Activated naive CD4-positive, alpha-beta T cell treated with anti-CD3 and anti-CD28 coated beads, Interleukin-2, amount 10 ng/mL, durations not matched to agents 7 days and 5 days (primary cell): ENCODE measurements at regions not wholly inside any gene's neighbourhood (a gene's known extent, or its start where the extent isn't known, plus 50 kb on each side); places are given as distances from the start of the nearest gene placed in this dataset.

Experiments used
- CTCF ChIA-PET: fragments of 350-600 bp; sonication (Branson Sonifier 250); formaldehyde crosslinking; loops from one replicate; lab custom pipeline; 2021; ENCODE audit warnings: antibody characterized with exemption; lab: Charles Lee
- DNase-seq: peaks from one replicate; pipeline ENCODE4 v3.0.0-alpha.2; 2020
- H3K27ac Mint-ChIP-seq: one replicate; pipeline ENCODE4 v1.8.0; 2021; ENCODE audit warnings: mild to moderate bottlenecking, moderate library complexity, mixed read lengths
- H3K27me3 Mint-ChIP-seq: one replicate; pipeline ENCODE4 v1.8.0; 2021; ENCODE audit warnings: mild to moderate bottlenecking, mixed read lengths
- H3K36me3 Mint-ChIP-seq: one replicate; pipeline ENCODE4 v1.8.0; 2021; ENCODE audit warnings: mixed read lengths
- H3K4me1 Mint-ChIP-seq: one replicate; pipeline ENCODE4 v1.8.0; 2021; ENCODE audit warnings: mixed read lengths
- H3K4me3 Mint-ChIP-seq: one replicate; pipeline ENCODE4 v1.8.0; 2021; ENCODE audit warnings: mild to moderate bottlenecking, moderate library complexity, mixed read lengths
- H3K9me3 Mint-ChIP-seq: one replicate; pipeline ENCODE4 v1.8.0; 2021; ENCODE audit warnings: mixed read lengths

GRCh38 chr2:125490308-125490707, 1165.7 kb upstream of the GYPC start:
- DNase-seq = no peak
- no peak overlapping the region for H3K4me3 Mint-ChIP-seq
- no peaks in the 10 kb centered on the region for H3K4me1 Mint-ChIP-seq
- H3K27me3 Mint-ChIP-seq = no peaks in the 10 kb centered on the region
- H3K27ac Mint-ChIP-seq = no peak overlapping the region
- H3K36me3 Mint-ChIP-seq = no peaks in the 10 kb centered on the region
- CTCF ChIA-PET = no interaction called here
- peaks cover 10% of the 10 kb centered on the region for H3K9me3 Mint-ChIP-seq

DNA sequence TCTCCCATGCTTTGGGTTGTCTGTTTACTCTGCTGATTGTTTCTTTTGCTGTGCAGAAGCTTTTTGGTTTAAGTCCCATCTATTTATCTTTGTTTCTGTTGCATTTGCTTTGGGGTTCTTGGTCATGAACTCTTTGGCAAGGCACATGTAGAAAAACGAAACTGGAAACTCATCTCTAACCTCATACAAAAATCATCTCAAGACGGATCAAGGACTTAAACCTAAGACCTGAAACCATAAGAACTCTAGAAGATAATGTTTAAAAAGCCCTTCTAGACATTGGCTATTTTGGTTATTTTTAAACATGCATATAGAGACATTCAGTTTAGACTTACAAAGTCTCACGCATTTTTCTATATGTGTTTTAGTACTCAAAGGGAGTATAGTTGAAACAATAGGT, 1164.3 kb upstream of the GYPC start:
- Mint-ChIP-seq H3K27me3 (no peaks in the 10 kb centered on the region), H3K4me3 (no peak overlapping the region), H3K27ac (no peak overlapping the region), H3K4me1 (no peaks in the 10 kb centered on the region), H3K36me3 (no peaks in the 10 kb centered on the region), H3K9me3 (peaks cover 10% of the 10 kb centered on the region)
- CTCF ChIA-PET = no interaction called here
- no peak for DNase-seq

GRCh38 chr2:125512313-125512712, 1143.6 kb upstream of the GYPC start:
- Mint-ChIP-seq H3K4me3 (no peak overlapping the region), H3K27ac (no peak overlapping the region), H3K4me1 (no peaks in the 10 kb centered on the region), H3K36me3 (no peaks in the 10 kb centered on the region), H3K27me3 (no peaks in the 10 kb centered on the region), H3K9me3 (peaks cover 8% of the 10 kb centered on the region)
- DNase-seq = no peak
- CTCF ChIA-PET = interaction anchor here (1.0 kb wide), 1 partner anchor 23 kb away, joined by 3 read pairs; no protein-coding TSS in a partner anchor

DNA sequence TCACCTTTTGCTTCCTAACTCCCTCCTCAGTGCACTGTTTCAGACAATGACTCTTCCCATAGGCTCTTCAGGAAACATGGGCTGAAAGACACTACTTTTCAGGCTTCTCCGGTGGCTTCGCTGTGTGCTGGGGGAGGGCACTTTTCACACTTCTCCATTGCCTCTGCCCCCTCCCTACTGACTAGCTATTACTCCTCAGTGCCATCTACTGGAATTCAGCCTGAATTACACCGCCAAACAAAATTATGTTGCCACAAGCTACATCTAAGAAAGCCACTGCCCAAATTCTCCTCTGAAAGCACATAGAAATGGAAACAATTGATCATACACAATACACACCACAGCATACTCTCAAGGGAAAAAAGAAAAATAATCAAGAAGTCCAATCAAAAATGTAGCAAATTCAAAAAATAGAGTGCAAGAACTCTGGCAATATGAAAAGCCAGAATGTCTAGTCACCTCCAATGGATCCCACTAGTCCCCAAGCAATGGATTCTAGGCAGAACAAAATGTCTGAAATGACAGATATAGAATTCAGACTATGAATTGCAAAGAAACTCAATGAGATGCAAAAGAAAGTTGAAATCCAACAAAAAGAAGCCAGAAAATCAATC, 1139.4 kb upstream of the GYPC start:
- peaks cover 10% of the 10 kb centered on the region for H3K9me3 Mint-ChIP-seq
- no peak overlapping the region for H3K27ac Mint-ChIP-seq
- no peaks in the 10 kb centered on the region for H3K36me3 Mint-ChIP-seq
- no peak overlapping the region for H3K4me3 Mint-ChIP-seq
- H3K27me3 Mint-ChIP-seq = no peaks in the 10 kb centered on the region
- CTCF ChIA-PET = interaction anchor here (1.4 kb wide), 1 partner anchor 14 kb away, joined by 4 read pairs; no protein-coding TSS in a partner anchor
- no peaks in the 10 kb centered on the region for H3K4me1 Mint-ChIP-seq
- DNase-seq = no peak

DNA sequence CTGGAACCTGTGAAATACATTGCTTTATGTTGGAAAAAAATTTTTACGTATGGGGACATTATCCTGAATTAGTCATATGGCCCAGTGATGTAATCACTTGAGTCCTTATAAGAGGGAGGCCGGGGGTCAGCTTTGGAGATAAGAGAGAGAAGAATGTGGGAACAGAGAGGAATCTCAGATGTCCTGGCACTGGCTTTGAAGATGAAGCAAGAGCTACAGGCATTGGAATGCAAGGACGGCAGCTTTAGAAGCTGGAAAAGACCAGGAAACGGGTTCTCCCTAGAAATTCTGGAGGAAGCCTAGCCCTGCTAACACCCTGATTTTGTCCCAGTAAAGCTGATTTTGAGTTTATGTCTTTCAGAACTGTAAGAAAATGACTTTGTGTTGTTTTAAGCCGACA, 1129.9 kb upstream of the GYPC start:
- H3K27ac Mint-ChIP-seq = no peak overlapping the region
- H3K4me1 Mint-ChIP-seq = no peaks in the 10 kb centered on the region
- no peaks in the 10 kb centered on the region for H3K36me3 Mint-ChIP-seq
- no peaks in the 10 kb centered on the region for H3K27me3 Mint-ChIP-seq
- DNase-seq = no peak
- no peak overlapping the region for H3K4me3 Mint-ChIP-seq
- CTCF ChIA-PET = no interaction called here
- peaks cover 4% of the 10 kb centered on the region for H3K9me3 Mint-ChIP-seq

DNA sequence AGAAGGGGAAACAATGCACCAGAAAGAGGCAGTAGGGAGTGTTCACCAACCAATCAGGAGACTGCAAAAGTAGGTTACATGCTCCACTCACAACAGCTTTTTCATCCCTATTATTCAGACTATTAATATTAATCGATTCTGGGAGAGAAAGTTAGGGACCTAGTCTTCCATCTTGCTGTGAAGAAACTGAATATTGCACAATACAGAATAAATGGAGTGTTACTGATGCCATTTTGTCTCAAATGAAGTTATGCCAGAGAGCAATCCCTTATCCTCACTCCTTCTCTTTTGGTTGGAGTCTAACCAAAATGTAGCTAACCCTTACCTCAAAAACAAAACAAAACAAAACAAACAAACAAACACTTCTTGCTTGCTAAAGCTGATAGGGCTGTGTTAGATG, 1120.9 kb upstream of the GYPC start:
- no peaks in the 10 kb centered on the region for H3K27me3 Mint-ChIP-seq

DNA sequence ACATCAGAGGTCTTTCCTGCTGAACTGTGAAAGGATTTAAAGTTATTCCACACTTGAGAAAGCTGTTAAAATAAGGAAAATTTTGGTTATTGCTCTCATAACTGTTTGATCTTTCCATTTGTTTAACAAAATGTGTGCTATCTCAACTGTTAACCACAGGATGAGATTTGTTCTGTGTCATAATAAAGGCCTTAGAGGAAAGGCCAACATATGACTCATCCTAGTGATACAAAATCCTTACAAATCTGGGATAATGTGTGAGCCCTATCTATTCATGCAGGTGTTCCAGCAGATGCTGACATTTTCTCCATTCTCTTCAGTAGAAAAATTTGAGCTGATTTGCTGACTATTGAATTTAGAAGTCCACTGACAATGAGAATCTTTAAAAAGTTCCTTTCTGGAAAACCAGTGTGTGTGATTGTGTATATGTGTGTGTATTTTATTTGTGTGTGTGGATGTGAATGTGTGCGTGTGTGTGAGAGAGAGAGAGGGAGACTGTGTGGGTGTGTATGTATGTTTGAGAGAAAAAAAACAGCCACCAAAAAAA, 1111.9 kb upstream of the GYPC start:
- CTCF ChIA-PET = no interaction called here
- Mint-ChIP-seq H3K4me1 (no peaks in the 10 kb centered on the region), H3K27me3 (no peaks in the 10 kb centered on the region), H3K27ac (no peak overlapping the region), H3K9me3 (peaks cover 7% of the 10 kb centered on the region), H3K4me3 (no peak overlapping the region), H3K36me3 (no peaks in the 10 kb centered on the region)
- no peak for DNase-seq

More for the DNA sequence above, 1120.9 kb upstream of the GYPC start:
- no peak overlapping the region for H3K27ac Mint-ChIP-seq
- no peak for DNase-seq
- H3K9me3 Mint-ChIP-seq = peaks cover 2% of the 10 kb centered on the region
- no peaks in the 10 kb centered on the region for H3K4me1 Mint-ChIP-seq
- CTCF ChIA-PET = interaction anchor here (0.6 kb wide), 1 partner anchor 23 kb away, joined by 3 read pairs; no protein-coding TSS in a partner anchor
- no peaks in the 10 kb centered on the region for H3K36me3 Mint-ChIP-seq
- H3K4me3 Mint-ChIP-seq = no peak overlapping the region

DNA sequence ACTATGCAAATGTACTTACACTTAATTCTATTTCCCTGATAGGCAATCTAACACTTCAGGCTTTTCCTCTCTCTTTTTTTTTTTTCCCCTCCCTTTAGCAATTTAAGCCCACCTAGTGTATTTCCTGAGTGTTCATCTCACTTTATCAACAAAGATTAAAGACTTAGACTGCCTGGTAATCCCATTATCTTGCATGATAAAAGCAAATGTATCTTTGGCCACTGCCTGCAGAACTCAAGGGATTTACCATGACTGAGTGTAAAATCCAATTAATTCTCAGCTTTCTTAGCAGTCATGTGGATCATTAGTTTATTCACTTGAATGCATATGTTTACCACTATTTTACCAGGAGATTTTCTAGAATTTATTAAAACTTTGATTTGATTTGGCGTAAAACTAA, 1102.2 kb upstream of the GYPC start:
- Mint-ChIP-seq H3K36me3 (no peaks in the 10 kb centered on the region), H3K27ac (no peak overlapping the region), H3K4me3 (no peak overlapping the region), H3K9me3 (peaks cover 5% of the 10 kb centered on the region), H3K4me1 (no peaks in the 10 kb centered on the region), H3K27me3 (no peaks in the 10 kb centered on the region)
- DNase-seq = no peak
- CTCF ChIA-PET = no interaction called here

DNA sequence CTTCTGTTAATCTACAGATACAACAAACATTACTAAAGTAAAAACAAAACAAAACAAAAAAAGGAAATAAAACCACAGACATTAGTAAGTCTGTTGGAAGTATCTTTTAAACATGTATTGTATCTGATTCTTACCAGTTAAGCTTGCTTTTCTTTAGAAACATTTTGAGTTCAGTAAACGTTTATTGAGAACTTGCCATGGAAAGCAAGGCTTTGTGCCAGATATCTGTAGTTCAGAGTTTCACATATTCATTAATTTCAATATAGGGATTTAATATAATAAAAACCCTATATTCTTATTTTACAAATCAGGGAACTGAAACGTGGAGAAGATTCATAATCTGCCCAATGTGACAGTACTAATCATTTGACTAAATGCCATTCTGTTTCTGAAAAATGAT, 1101.0 kb upstream of the GYPC start:
- H3K4me1 Mint-ChIP-seq = no peaks in the 10 kb centered on the region
- no peaks in the 10 kb centered on the region for H3K36me3 Mint-ChIP-seq
- no peak overlapping the region for H3K27ac Mint-ChIP-seq
- H3K9me3 Mint-ChIP-seq = peaks cover 3% of the 10 kb centered on the region
- no peak overlapping the region for H3K4me3 Mint-ChIP-seq
- H3K27me3 Mint-ChIP-seq = no peaks in the 10 kb centered on the region
- DNase-seq = no peak
- CTCF ChIA-PET = no interaction called here

DNA sequence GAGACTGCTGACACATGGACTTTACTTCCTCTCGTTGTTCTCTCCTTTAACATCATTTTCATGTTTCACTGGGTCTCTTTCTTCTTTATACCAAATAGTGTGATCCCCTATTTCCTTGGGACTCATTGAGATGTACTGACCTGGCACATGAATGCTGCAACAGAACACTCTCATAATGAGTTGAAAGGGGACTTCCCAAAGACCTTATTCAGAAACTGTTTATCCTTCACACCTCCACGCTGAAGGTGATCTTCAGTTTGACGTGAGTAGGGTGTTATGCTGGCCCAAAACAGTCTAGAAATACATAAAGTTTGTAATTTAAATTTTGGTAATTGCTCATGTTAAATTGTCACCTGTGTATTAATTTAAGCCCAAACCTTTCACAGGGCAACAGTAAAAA, 1096.8 kb upstream of the GYPC start:
- no peak overlapping the region for H3K4me3 Mint-ChIP-seq
- no peak for DNase-seq
- no peak overlapping the region for H3K27ac Mint-ChIP-seq
- no peaks in the 10 kb centered on the region for H3K36me3 Mint-ChIP-seq
- peaks cover 2% of the 10 kb centered on the region for H3K9me3 Mint-ChIP-seq
- no peaks in the 10 kb centered on the region for H3K27me3 Mint-ChIP-seq
- CTCF ChIA-PET = no interaction called here
- no peaks in the 10 kb centered on the region for H3K4me1 Mint-ChIP-seq

- Mint-ChIP-seq H3K36me3 (no peaks in the 10 kb centered on the region), H3K4me3 (no peak overlapping the region), H3K9me3 (peaks cover 2% of the 10 kb centered on the region), H3K27me3 (no peaks in the 10 kb centered on the region), H3K27ac (no peak overlapping the region), H3K4me1 (no peaks in the 10 kb centered on the region)
- DNase-seq = no peak
- CTCF ChIA-PET = no interaction called here
Observed at GRCh38 chr2:125560855-125561254, 1095.1 kb upstream of the GYPC start.

GRCh38 chr2:125561302-125561701, 1094.7 kb upstream of the GYPC start:
- no peak overlapping the region for H3K4me3 Mint-ChIP-seq
- DNase-seq = no peak
- H3K9me3 Mint-ChIP-seq = peaks cover 2% of the 10 kb centered on the region
- H3K27ac Mint-ChIP-seq = no peak overlapping the region
- no peaks in the 10 kb centered on the region for H3K4me1 Mint-ChIP-seq
- no peaks in the 10 kb centered on the region for H3K36me3 Mint-ChIP-seq
- H3K27me3 Mint-ChIP-seq = no peaks in the 10 kb centered on the region
- CTCF ChIA-PET = no interaction called here

- Mint-ChIP-seq H3K9me3 (peaks cover 2% of the 10 kb centered on the region), H3K27ac (no peak overlapping the region), H3K4me1 (no peaks in the 10 kb centered on the region), H3K27me3 (no peaks in the 10 kb centered on the region), H3K36me3 (no peaks in the 10 kb centered on the region), H3K4me3 (no peak overlapping the region)
- CTCF ChIA-PET = no interaction called here
- DNase-seq = no peak
Observed at GRCh38 chr2:125562924-125563323, 1093.0 kb upstream of the GYPC start.

- CTCF ChIA-PET = no interaction called here
- no peak overlapping the region for H3K4me3 Mint-ChIP-seq
- H3K9me3 Mint-ChIP-seq = peaks cover 2% of the 10 kb centered on the region
- no peak for DNase-seq
- H3K27ac Mint-ChIP-seq = no peak overlapping the region
- no peaks in the 10 kb centered on the region for H3K4me1 Mint-ChIP-seq
- H3K36me3 Mint-ChIP-seq = no peaks in the 10 kb centered on the region
- H3K27me3 Mint-ChIP-seq = no peaks in the 10 kb centered on the region
Observed at GRCh38 chr2:125564471-125564870, 1091.5 kb upstream of the GYPC start.

GRCh38 chr2:125566422-125566821, 1089.5 kb upstream of the GYPC start:
- H3K9me3 Mint-ChIP-seq = peaks cover 2% of the 10 kb centered on the region
- no peaks in the 10 kb centered on the region for H3K27me3 Mint-ChIP-seq
- no peak overlapping the region for H3K27ac Mint-ChIP-seq
- H3K36me3 Mint-ChIP-seq = no peaks in the 10 kb centered on the region
- CTCF ChIA-PET = no interaction called here
- H3K4me3 Mint-ChIP-seq = no peak overlapping the region
- DNase-seq = no peak
- no peaks in the 10 kb centered on the region for H3K4me1 Mint-ChIP-seq
